MM.1S (cell line): ENCODE measurements at regions not wholly inside any gene's neighbourhood (a gene's known extent, or its start where the extent isn't known, plus 50 kb on each side); places are given as distances from the start of the nearest gene placed in this dataset.

Experiments
- CTCF ChIP-seq: fragments of 300-600 bp; sonication (generic); IDR thresholded peaks from 2 replicates; pipeline ENCODE4 v1.5.1; 2016; ENCODE audit warnings: antibody characterized with exemption, low read length, mixed read lengths
- EZH2 ChIP-seq: fragments of 300-600 bp; sonication (generic); optimal IDR thresholded peaks from 2 replicates; pipeline ENCODE3; 2017; ENCODE audit warnings: low read depth, mild to moderate bottlenecking, antibody characterized with exemption, low read length, mixed read lengths
- EZH2phosphoT487 ChIP-seq: fragments of 300-600 bp; sonication (generic); IDR thresholded peaks from 2 replicates; pipeline ENCODE4 v1.6.1; 2018; ENCODE audit warnings: antibody characterized with exemption, low read length

GRCh38 chr2:144288438-144288837 lies 231.5 kb downstream of the ZEB2 start:
- no peak for TF ChIP-seq EZH2
- TF ChIP-seq CTCF = no peak
- TF ChIP-seq EZH2phosphoT487 = no peak
